Stimulated activated CD8-positive, alpha-beta memory T cell treated with anti-CD3 and anti-CD28 coated beads, Interleukin-2, amount 100 ng/mL, for 1 hour (primary cell): ENCODE measurements at regions not wholly inside any gene's neighbourhood (a gene's known extent, or its start where the extent isn't known, plus 50 kb on each side); places are given as distances from the start of the nearest gene placed in this dataset.

ENCODE experiments used
- DNase-seq, 2 donors: peaks; one replicate each; pipeline ENCODE4 v3.0.0-alpha.2; 2020; ENCODE audit warnings: low read depth in 2 of 2

GRCh38 chr2:64369706-64370105 is 84.3 kb upstream of the LGALSL start:
- DNase-seq: no peak

- DNase-seq: no peak
Measured at GRCh38 chr2:64371727-64372126, 82.2 kb upstream of the LGALSL start.

GRCh38 chr2:64374686-64375085 is 79.3 kb upstream of the LGALSL start:
- DNase-seq: no peak

DNA sequence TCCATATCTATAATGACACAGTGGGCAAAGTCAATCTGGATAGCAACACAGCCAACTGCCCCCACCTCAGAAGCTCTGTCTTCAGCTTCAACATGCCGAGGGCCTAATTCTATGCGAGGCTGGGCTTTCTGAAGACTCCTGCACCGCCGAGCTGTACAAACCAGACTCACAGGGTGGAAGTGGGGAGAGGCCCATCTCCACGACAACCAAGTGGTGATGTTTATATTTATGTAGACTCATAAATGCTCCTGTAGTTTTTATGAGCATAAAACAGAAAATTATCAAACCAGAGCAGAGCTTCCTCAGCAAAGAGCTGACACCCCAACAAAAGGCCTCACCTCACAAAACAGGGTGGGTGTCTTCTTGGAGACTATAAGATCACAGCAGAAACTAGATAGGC is 77.0 kb upstream of the LGALSL start:
- DNase-seq: no peak

DNA sequence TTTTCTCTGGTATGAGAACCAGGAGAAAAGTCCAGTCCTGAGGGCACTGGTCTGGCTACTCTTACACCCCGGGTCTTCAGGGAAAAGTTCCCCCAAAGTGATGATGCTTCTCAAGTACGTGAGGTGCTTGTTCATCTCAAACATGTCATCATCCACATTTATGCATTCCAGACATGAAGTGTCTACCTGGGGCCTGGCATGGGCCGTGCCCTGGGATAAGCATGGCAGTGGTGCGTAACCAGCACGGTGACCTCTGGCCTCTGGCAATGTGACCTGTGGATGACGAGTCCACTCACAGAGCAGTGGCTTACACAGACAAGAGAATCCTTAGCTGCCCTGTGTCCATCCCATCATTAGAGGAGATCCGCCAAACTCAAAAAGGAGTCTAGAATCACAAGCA is 74.8 kb upstream of the LGALSL start:
- DNase-seq: no peak

DNA sequence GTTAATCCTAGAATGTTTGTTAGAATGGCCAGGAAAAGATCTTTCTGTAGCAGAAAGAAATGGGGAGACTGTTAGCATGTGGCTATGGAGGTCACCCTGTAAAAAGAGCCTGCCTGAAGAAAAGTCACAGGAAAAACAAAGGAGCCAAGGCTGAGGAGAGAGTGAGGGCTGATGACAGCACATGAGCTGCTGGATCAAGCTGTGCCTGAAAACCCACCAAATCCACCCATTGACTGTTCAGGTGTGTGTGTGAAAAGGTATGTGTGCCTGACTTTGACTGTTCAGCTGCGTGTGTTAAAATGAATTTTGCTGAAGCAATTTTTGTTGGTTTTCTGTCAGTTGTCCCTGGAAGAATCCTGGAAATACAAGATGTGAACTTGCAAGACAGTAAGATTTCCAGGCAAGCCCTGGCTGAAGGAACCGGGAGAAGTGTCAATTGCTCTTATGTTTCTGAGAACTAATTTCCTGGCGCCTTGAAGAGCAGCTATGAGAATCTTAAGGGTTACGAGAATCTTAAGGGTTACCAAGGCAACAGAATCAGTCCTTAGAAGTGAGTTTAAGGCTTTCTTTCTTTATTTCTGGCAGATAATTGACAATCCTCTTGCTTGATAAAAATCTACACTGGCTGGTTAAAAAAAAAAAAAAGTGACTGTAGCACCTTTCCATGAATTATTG is 73.0 kb upstream of the LGALSL start:
- DNase-seq: no peak

DNA sequence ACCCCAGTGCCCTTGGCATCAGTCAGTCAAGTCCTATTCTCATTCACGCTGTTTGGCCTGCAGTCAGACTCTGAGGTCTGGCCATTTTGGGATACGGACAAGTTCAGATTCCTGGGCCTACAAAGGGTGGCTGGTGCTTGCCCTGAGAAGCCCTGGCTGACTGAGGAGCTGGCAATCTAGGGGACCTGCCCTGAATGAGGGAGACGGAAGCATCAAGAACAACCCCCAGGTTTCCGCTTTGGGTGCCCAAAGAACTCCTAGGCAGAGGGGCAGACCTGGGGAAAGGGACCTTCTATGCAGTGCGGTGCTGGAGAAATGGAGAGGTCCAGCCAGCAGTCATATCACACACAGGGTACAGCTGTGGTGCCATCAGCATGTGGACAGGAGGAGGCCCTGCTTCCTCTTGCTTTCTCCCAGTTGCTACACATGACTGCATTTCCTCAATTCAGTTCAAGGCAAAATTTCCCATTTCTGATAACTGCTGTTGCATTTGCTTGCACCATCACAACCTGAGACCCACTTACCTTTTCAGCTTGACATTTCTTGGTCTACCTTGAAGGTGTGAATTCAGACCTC is 70.9 kb upstream of the LGALSL start:
- DNase-seq: no peak

DNA sequence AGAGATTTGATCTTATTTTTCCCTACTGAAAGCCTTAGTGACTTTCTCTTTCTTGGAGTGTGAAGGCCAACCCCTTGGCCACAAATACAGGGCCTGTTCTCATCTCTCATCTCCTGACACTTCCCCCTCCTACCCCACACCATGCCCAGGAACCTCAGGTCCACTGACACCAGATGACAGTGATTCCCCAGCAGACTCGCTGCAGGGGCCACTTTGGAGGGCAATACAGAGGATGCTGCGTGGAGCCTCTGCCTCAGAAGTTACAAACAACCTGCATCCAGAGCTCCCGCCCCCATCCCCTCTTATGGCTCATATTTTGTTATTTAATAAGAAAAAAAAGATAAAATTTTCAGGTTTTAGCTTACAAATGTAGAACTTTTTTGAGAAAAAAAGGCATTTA is 70.1 kb upstream of the LGALSL start:
- no peak for DNase-seq

- DNase-seq: no peak
Measured at GRCh38 chr2:64386676-64387075, 67.3 kb upstream of the LGALSL start.

GRCh38 chr2:64390586-64390985 is 63.4 kb upstream of the LGALSL start:
- DNase-seq: no peak

DNA sequence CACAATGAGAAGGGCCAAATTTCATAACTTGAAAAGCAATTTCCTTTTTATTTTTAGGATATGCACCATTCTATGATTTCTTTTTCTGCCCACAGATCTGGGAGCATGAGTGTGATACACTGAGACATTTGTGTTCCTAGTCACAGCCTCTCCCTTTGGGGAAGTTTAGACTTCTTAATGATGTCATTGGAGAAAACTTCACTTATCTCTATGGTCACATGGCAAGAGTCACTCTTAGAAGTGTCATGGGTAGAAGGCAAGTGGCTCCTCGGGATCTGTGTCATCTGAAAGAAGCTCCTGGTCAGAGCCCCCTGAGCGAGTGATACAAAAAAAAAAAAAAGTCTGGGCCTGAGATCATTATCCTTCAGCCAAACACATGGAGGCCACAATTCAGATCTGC is 62.5 kb upstream of the LGALSL start:
- no peak for DNase-seq

DNA sequence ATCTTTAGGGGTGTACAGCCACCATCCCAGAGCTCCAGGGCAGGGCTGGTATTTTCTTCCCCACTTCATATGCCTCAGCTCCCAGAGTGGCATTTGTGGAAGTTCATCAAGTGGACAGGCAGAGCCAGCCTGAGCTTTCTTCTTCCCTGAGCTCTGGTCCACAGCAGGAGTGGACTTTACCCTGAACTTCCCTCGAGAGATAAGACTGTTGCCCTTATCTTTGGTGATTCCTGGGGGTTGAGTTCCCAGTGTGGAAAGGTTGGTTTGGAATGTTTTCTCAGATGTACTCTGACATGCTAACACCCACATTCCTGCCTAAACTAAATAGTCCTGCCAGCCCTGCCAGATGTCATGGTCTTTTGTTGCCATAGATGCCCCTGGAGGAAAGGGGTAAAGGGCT is 62.0 kb upstream of the LGALSL start:
- no peak for DNase-seq

DNA sequence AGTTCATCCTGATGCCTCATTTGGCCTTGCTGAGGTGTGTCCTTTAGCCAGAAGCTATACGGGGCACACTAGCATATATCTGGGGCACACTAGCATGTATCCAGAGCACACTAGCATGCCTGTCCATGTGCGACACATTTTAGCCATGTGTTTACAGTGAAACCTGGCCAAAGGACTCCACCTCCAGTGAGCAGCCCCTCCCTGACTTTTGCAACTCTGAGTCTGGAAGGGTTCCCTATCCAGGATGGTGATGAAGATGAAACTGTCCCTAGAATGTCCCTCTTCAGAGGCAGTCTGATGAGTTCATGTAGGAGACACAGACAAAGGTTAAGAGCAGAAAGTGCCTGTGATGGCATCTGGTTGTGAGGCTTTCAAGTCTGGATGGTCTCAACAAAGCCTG is 61.4 kb upstream of the LGALSL start:
- no peak for DNase-seq

- no peak for DNase-seq
Measured at GRCh38 chr2:64393383-64394010, 60.5 kb upstream of the LGALSL start.

GRCh38 chr2:64394153-64394552 is 59.8 kb upstream of the LGALSL start:
- no peak for DNase-seq

- DNase-seq: no peak
Measured at GRCh38 chr2:64396001-64396400, 58.0 kb upstream of the LGALSL start.

- no peak for DNase-seq
Measured at GRCh38 chr2:64396551-64396950, 57.4 kb upstream of the LGALSL start.

DNA sequence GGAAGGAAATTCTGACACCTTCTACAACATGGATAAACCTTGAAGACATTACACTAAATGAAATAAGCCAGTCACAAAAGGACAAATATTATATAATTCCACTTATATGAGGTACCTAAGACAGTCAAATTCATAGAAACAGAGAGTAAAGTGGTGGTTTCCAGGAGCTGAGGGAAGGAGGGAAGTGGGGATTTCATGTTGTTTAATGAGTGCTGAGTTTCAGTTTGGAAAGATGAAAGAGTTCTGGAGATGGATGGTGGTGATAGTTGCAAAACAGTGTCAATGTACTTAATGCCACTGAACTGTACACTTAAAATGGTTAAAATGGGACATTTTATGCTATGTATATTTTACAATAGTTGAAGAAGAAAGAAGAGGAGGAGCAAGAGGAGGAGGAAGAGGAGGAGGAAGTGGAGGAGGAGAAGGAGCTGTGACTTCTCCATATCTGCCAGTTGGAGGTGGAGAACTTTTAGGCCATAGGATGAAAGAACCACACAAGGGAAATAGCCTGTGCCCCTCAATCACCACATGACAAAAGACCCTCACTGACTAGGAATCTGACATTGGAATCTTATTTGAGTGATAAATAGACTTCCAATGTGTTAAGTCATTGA is 55.3 kb upstream of the LGALSL start:
- no peak for DNase-seq

GRCh38 chr2:64399521-64399920 is 54.4 kb upstream of the LGALSL start:
- DNase-seq: no peak

GRCh38 chr2:64400105-64400728 is 53.7 kb upstream of the LGALSL start:
- no peak for DNase-seq

DNA sequence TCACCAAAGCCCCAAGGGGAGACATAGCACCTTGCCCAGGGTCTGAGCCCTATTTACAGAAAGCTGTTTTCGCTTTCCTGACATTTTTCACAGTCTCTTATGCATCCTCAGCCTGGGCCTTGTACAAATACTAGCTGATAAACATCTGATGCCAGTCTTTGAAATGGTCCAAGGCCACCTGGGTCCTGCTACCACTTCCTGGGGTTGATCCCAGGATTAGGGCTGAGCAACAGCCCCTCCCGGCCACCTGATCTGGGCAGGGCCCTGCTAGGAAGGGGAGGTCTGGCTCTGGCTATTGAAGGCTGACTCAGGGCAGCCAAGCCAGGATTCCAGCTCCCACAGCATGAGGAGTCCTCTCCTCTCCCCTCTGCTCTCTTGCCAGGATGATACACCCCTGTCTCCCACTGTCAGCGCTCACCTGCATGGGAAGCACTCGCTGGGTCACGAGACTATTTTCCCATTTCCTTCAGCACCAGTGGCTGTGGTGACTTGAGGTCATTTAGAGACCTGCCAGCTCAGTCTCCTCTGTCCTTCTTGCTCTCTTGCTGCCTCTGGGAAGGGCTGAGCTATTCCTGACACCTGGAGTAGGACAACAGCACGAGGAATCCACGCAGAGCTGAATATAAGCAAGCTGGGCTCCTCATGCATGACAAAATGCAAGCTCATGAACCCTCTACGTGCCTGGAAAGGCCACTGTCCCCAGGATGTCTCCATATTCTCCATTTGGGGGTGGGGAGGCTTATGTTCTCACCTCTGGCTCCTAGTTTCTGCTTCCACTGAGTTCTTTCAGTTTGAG is 53.0 kb upstream of the LGALSL start:
- no peak for DNase-seq

DNA sequence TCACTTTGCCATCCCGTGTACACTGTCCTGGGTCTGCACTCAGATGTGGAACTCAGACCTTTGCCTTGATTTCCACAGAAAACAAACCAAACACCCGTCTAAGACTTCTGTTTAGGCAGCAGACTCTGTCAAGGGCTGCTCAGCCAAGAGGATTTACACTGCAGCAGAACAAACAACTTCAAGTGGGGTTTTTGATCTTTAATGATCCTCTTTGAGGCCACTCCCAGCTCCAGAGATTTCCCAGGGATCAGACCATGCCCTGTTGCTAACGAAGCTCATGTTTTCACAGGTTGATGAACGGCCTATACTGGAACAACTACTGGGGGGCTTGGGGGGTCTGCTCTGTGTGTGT is 52.5 kb upstream of the LGALSL start:
- no peak for DNase-seq
